ENCODE measurements at regions not wholly inside any gene's neighbourhood (a gene's known extent, or its start where the extent isn't known, plus 50 kb on each side); places are given as distances from the start of the nearest gene placed in this dataset.
"Not testable (repeated sequence)": the region's sequence is repeated elsewhere in the genome, so short reads cannot be mapped to it uniquely, and the experiment has no call there.

GRCh38 chr4:128450326-128451120 is 162.9 kb upstream of the PGRMC2 start:
- 61 to 63% methylated on average over 5 of the region's 5 CpGs for WGBS, 2 donors
- TF ChIP-seq CTCF (IDR thresholded peaks at IDR 0.05) (no peak), POLR2A (IDR thresholded peaks at IDR 0.05) (no peak)
- H3K4me3 ChIP-seq (ENCODE audit: low read depth, poor library complexity, severe bottlenecking): no peak overlapping the region
- intact Hi-C loops (cut with DNase I; ENCODE audit: low total_unique reads): loop anchor here (10.0 kb wide), 1 partner anchor 354 kb away; the partner anchor contains the start of gene JADE1
- DNase-seq (ENCODE audit: low spot score in 2 of 2): no peak

GRCh38 chr4:128449251-128449650 is 161.6 kb upstream of the PGRMC2 start:
- no peak overlapping the region for H3K4me3 ChIP-seq (ENCODE audit: low read depth, poor library complexity, severe bottlenecking)
- TF ChIP-seq CTCF (IDR thresholded peaks at IDR 0.05): no peak
- no peak for TF ChIP-seq POLR2A (IDR thresholded peaks at IDR 0.05)
- 65 to 67% methylated on average over 1 of the region's 1 CpG for WGBS, 2 donors
- intact Hi-C loops (cut with DNase I; ENCODE audit: low total_unique reads): loop anchor here (5.0 kb wide), 1 partner anchor 47 kb away; no protein-coding TSS in a partner anchor
- no peak for DNase-seq (ENCODE audit: low spot score in 2 of 2)

DNA sequence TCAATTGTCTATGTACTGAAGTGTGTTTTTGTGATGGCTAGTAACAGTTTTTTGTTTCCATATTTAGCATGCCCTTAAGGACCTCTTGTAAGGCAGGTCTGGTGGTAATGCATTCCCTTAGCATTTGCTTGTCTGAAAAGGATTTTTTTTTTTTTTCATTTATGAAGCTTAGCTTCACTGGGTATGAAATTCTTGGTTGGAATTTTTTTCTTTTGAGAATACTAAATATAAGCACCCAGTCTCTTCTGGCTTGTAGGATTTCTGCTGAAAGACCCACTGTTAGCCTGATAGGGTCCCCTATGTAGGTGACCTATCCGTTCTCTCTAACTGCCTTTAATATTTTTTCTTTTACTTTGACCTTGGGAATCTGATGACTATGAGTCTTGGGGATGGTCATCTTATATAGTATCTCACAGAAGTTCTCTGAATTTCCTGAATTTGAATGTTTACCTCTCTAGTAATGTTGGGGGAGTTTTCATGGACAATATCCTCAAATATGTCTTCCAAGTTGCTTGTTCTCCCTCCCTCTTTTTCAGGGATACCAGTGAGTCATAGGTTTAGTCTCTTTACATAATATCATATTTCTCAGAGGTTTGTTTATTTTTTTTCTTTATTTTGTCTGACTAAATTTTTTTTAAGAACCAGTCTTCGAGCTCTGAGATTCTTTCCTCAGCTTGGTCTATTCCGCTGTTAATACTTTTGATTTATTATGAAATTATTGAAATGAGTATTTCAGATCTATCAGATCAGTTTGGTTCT is 157.1 kb upstream of the PGRMC2 start:
- no peak overlapping the region for H3K4me3 ChIP-seq (ENCODE audit: low read depth, poor library complexity, severe bottlenecking)
- intact Hi-C loops (cut with DNase I; ENCODE audit: low total_unique reads): loop anchor here (5.0 kb wide), 1 partner anchor 42 kb away; no protein-coding TSS in a partner anchor
- 95 to 96% methylated on average over 3 of the region's 3 CpGs for WGBS, 2 donors
- TF ChIP-seq CTCF (IDR thresholded peaks at IDR 0.05) (no peak), POLR2A (IDR thresholded peaks at IDR 0.05) (no peak)
- DNase-seq (ENCODE audit: low spot score in 2 of 2): no peak

- H3K4me3 ChIP-seq (ENCODE audit: low read depth, poor library complexity, severe bottlenecking): no peak overlapping the region
- TF ChIP-seq CTCF (IDR thresholded peaks at IDR 0.05): no peak
- no peak for TF ChIP-seq POLR2A (IDR thresholded peaks at IDR 0.05)
- WGBS, 2 donors: 96 to 100% methylated on average over 3 to 4 of the region's 4 CpGs
- intact Hi-C loops (cut with DNase I; ENCODE audit: low total_unique reads): no loop called here
- DNase-seq (ENCODE audit: low spot score in 2 of 2): no peak
These were observed 153.3 kb upstream of the PGRMC2 start for GRCh38 chr4:128440923-128441322.

GRCh38 chr4:128437023-128437422 is 149.4 kb upstream of the PGRMC2 start:
- DNase-seq (ENCODE audit: low spot score in 2 of 2); intact Hi-C loops (cut with DNase I; ENCODE audit: low total_unique reads); H3K4me3 ChIP-seq (ENCODE audit: low read depth, poor library complexity, severe bottlenecking): not testable (repeated sequence)
- WGBS, 2 donors: 93 to 97% methylated on average over 7 to 8 of the region's 8 CpGs

DNA sequence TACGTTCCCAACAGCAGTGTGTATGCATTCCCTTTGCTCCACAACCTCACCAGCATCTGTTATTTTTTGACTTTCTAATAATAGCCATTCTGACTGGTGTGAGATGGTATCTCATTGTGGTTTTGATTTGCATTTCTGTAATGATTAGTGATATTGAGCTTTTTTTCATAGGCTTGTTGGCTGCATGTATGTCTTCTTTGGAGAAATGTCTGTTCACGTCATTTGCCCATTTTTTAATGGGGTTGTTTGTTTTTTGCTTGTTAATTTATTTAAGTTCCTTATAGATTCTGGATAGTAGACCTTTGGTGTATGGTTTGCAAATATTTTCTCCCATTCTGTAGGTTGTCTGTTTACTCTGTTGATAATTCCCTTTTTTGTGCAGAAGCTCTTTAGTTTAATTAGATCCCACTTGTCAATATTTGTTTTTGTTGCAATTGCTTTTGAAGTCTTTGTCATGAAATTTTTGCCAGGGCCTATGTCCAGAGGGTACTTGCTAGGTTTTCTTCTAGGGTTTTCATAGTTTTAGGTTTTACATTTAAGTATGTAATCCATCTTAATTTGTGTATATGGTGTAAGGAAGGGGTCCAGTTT is 141.5 kb upstream of the PGRMC2 start:
- DNase-seq (ENCODE audit: low spot score in 2 of 2); H3K4me3 ChIP-seq (ENCODE audit: low read depth, poor library complexity, severe bottlenecking); intact Hi-C loops (cut with DNase I; ENCODE audit: low total_unique reads): not testable (repeated sequence)
- 93 to 94% methylated on average over 2 of the region's 2 CpGs for WGBS, 2 donors

All from lower leg skin (tissue), 4 donors.